Activated naive CD8-positive, alpha-beta T cell treated with anti-CD3 and anti-CD28 coated beads, Interleukin-2, amount 10 ng/mL, durations not matched to agents 7 days and 5 days (primary cell): ENCODE measurements at regions not wholly inside any gene's neighbourhood (a gene's known extent, or its start where the extent isn't known, plus 50 kb on each side); places are given as distances from the start of the nearest gene placed in this dataset.

Source experiments
- ATAC-seq: fragments of 150-1000 bp; cut with Tn5 transposase; one replicate; pipeline ENCODE4 v1.10.0; 2021; ENCODE audit warnings: low read depth, moderate library complexity
- POLR2A ChIA-PET: fragments of 350-600 bp; sonication (Branson Sonifier 250); formaldehyde crosslinking; loops from one replicate; lab custom pipeline; 2021; ENCODE audit warnings: antibody characterized with exemption; lab: Charles Lee
- DNase-seq: peaks from one replicate; pipeline ENCODE4 v3.0.0; 2021
- H3K27ac Mint-ChIP-seq: one replicate; pipeline ENCODE4 v1.8.0; 2022; ENCODE audit warnings: mild to moderate bottlenecking, mixed read lengths
- H3K27me3 Mint-ChIP-seq: one replicate; pipeline ENCODE4 v1.8.0; 2022; ENCODE audit warnings: mild to moderate bottlenecking, moderate library complexity, mixed read lengths
- H3K36me3 Mint-ChIP-seq: one replicate; pipeline ENCODE4 v1.8.0; 2021; ENCODE audit warnings: mild to moderate bottlenecking, mixed read lengths
- H3K4me1 Mint-ChIP-seq: one replicate; pipeline ENCODE4 v1.8.0; 2021; ENCODE audit warnings: mixed read lengths
- H3K4me3 Mint-ChIP-seq: one replicate; pipeline ENCODE4 v1.8.0; 2022; ENCODE audit warnings: mild to moderate bottlenecking, moderate library complexity, mixed read lengths
- H3K9me3 Mint-ChIP-seq: one replicate; pipeline ENCODE4 v1.8.0; 2021; ENCODE audit warnings: mixed read lengths

GRCh38 chr16:59743504-59743903, 1009.4 kb upstream of the GOT2 start:
- DNase-seq = no peak
- H3K27ac Mint-ChIP-seq = no peak overlapping the region
- no peaks in the 10 kb centered on the region for H3K4me1 Mint-ChIP-seq
- no peak for ATAC-seq
- H3K36me3 Mint-ChIP-seq = no peaks in the 10 kb centered on the region
- H3K4me3 Mint-ChIP-seq = no peak overlapping the region
- H3K27me3 Mint-ChIP-seq = no peaks in the 10 kb centered on the region
- peaks cover 2% of the 10 kb centered on the region for H3K9me3 Mint-ChIP-seq
- POLR2A ChIA-PET = no interaction called here

- POLR2A ChIA-PET = no interaction called here
- Mint-ChIP-seq H3K4me3 (no peak overlapping the region), H3K27me3 (no peaks in the 10 kb centered on the region), H3K27ac (no peak overlapping the region), H3K9me3 (peaks cover 2% of the 10 kb centered on the region), H3K4me1 (no peaks in the 10 kb centered on the region), H3K36me3 (no peaks in the 10 kb centered on the region)
- ATAC-seq = no peak
- no peak for DNase-seq
These were observed 1006.7 kb upstream of the GOT2 start for GRCh38 chr16:59740858-59741257.

GRCh38 chr16:59737274-59737673, 1003.2 kb upstream of the GOT2 start:
- ATAC-seq (no peak), DNase-seq (no peak)
- no peak overlapping the region for H3K4me3 Mint-ChIP-seq
- POLR2A ChIA-PET = no interaction called here
- no peaks in the 10 kb centered on the region for H3K27me3 Mint-ChIP-seq
- no peak overlapping the region for H3K27ac Mint-ChIP-seq
- peaks cover 4% of the 10 kb centered on the region for H3K9me3 Mint-ChIP-seq
- no peaks in the 10 kb centered on the region for H3K36me3 Mint-ChIP-seq
- H3K4me1 Mint-ChIP-seq = no peaks in the 10 kb centered on the region

GRCh38 chr16:59733321-59733720, 999.2 kb upstream of the GOT2 start:
- Mint-ChIP-seq H3K27me3 (no peaks in the 10 kb centered on the region), H3K4me3 (no peak overlapping the region), H3K27ac (no peak overlapping the region), H3K36me3 (no peaks in the 10 kb centered on the region), H3K4me1 (no peaks in the 10 kb centered on the region), H3K9me3 (peaks cover 1% of the 10 kb centered on the region)
- no peak for DNase-seq
- POLR2A ChIA-PET = no interaction called here
- ATAC-seq = no peak

GRCh38 chr16:59729613-59730012, 995.5 kb upstream of the GOT2 start:
- DNase-seq (no peak), ATAC-seq (no peak)
- Mint-ChIP-seq H3K4me3 (no peak overlapping the region), H3K4me1 (no peaks in the 10 kb centered on the region), H3K9me3 (no peaks in the 10 kb centered on the region), H3K27ac (no peak overlapping the region), H3K36me3 (no peaks in the 10 kb centered on the region), H3K27me3 (no peaks in the 10 kb centered on the region)
- POLR2A ChIA-PET = no interaction called here

GRCh38 chr16:59719121-59719520, 985.0 kb upstream of the GOT2 start:
- H3K27ac Mint-ChIP-seq = no peak overlapping the region
- H3K27me3 Mint-ChIP-seq = no peaks in the 10 kb centered on the region
- no peaks in the 10 kb centered on the region for H3K4me1 Mint-ChIP-seq
- POLR2A ChIA-PET = no interaction called here
- ATAC-seq (no peak), DNase-seq (no peak)
- H3K36me3 Mint-ChIP-seq = no peaks in the 10 kb centered on the region
- H3K4me3 Mint-ChIP-seq = no peak overlapping the region
- H3K9me3 Mint-ChIP-seq = no peaks in the 10 kb centered on the region

GRCh38 chr16:59707436-59708226, 973.5 kb upstream of the GOT2 start:
- H3K36me3 Mint-ChIP-seq = no peaks in the 10 kb centered on the region
- no peak overlapping the region for H3K4me3 Mint-ChIP-seq
- H3K27me3 Mint-ChIP-seq = no peaks in the 10 kb centered on the region
- DNase-seq = no peak
- no peaks in the 10 kb centered on the region for H3K4me1 Mint-ChIP-seq
- POLR2A ChIA-PET = no interaction called here
- H3K9me3 Mint-ChIP-seq = no peaks in the 10 kb centered on the region
- H3K27ac Mint-ChIP-seq = no peak overlapping the region
- no peak for ATAC-seq

GRCh38 chr16:59701963-59702930, 968.1 kb upstream of the GOT2 start:
- Mint-ChIP-seq H3K36me3 (no peaks in the 10 kb centered on the region), H3K4me1 (no peaks in the 10 kb centered on the region), H3K4me3 (no peak overlapping the region), H3K9me3 (peaks cover 2% of the 10 kb centered on the region), H3K27ac (no peak overlapping the region), H3K27me3 (no peaks in the 10 kb centered on the region)
- no peak for DNase-seq
- ATAC-seq = no peak
- POLR2A ChIA-PET = no interaction called here

- H3K4me1 Mint-ChIP-seq = no peaks in the 10 kb centered on the region
- no peak overlapping the region for H3K4me3 Mint-ChIP-seq
- no peaks in the 10 kb centered on the region for H3K27me3 Mint-ChIP-seq
- POLR2A ChIA-PET = no interaction called here
- ATAC-seq (no peak), DNase-seq (no peak)
- no peaks in the 10 kb centered on the region for H3K36me3 Mint-ChIP-seq
- no peak overlapping the region for H3K27ac Mint-ChIP-seq
- H3K9me3 Mint-ChIP-seq = peaks cover 2% of the 10 kb centered on the region
These were observed 965.7 kb upstream of the GOT2 start for GRCh38 chr16:59699786-59700185.

- H3K4me3 Mint-ChIP-seq = no peak overlapping the region
- no peaks in the 10 kb centered on the region for H3K36me3 Mint-ChIP-seq
- peaks cover 4% of the 10 kb centered on the region for H3K9me3 Mint-ChIP-seq
- H3K27ac Mint-ChIP-seq = no peak overlapping the region
- DNase-seq (no peak), ATAC-seq (no peak)
- H3K4me1 Mint-ChIP-seq = no peaks in the 10 kb centered on the region
- POLR2A ChIA-PET = no interaction called here
- H3K27me3 Mint-ChIP-seq = no peaks in the 10 kb centered on the region
These were observed 964.4 kb upstream of the GOT2 start for GRCh38 chr16:59698346-59699020.

- Mint-ChIP-seq H3K4me3 (no peak overlapping the region), H3K27me3 (no peaks in the 10 kb centered on the region), H3K9me3 (peaks cover 4% of the 10 kb centered on the region), H3K27ac (no peak overlapping the region), H3K36me3 (no peaks in the 10 kb centered on the region), H3K4me1 (no peaks in the 10 kb centered on the region)
- DNase-seq = no peak
- ATAC-seq = no peak
- POLR2A ChIA-PET = no interaction called here
These were observed 963.6 kb upstream of the GOT2 start for GRCh38 chr16:59697761-59698160.

- no peaks in the 10 kb centered on the region for H3K4me1 Mint-ChIP-seq
- H3K27ac Mint-ChIP-seq = no peak overlapping the region
- no peak for DNase-seq
- H3K4me3 Mint-ChIP-seq = no peak overlapping the region
- H3K36me3 Mint-ChIP-seq = no peaks in the 10 kb centered on the region
- peaks cover 4% of the 10 kb centered on the region for H3K9me3 Mint-ChIP-seq
- no peak for ATAC-seq
- H3K27me3 Mint-ChIP-seq = no peaks in the 10 kb centered on the region
- POLR2A ChIA-PET = no interaction called here
These were observed 963.1 kb upstream of the GOT2 start for GRCh38 chr16:59697236-59697635.

- DNase-seq (no peak), ATAC-seq (no peak)
- H3K4me3 Mint-ChIP-seq = no peak overlapping the region
- peaks cover 4% of the 10 kb centered on the region for H3K9me3 Mint-ChIP-seq
- H3K36me3 Mint-ChIP-seq = no peaks in the 10 kb centered on the region
- H3K4me1 Mint-ChIP-seq = no peaks in the 10 kb centered on the region
- H3K27me3 Mint-ChIP-seq = no peaks in the 10 kb centered on the region
- POLR2A ChIA-PET = no interaction called here
- no peak overlapping the region for H3K27ac Mint-ChIP-seq
These were observed 962.4 kb upstream of the GOT2 start for GRCh38 chr16:59696495-59696894.
